ENCODE measurements at regions not wholly inside any gene's neighbourhood (a gene's known extent, or its start where the extent isn't known, plus 50 kb on each side); places are given as distances from the start of the nearest gene placed in this dataset.
"Not testable (repeated sequence)": the region's sequence is repeated elsewhere in the genome, so short reads cannot be mapped to it uniquely, and the experiment has no call there.

- TF ChIP-seq, protein P1, sequence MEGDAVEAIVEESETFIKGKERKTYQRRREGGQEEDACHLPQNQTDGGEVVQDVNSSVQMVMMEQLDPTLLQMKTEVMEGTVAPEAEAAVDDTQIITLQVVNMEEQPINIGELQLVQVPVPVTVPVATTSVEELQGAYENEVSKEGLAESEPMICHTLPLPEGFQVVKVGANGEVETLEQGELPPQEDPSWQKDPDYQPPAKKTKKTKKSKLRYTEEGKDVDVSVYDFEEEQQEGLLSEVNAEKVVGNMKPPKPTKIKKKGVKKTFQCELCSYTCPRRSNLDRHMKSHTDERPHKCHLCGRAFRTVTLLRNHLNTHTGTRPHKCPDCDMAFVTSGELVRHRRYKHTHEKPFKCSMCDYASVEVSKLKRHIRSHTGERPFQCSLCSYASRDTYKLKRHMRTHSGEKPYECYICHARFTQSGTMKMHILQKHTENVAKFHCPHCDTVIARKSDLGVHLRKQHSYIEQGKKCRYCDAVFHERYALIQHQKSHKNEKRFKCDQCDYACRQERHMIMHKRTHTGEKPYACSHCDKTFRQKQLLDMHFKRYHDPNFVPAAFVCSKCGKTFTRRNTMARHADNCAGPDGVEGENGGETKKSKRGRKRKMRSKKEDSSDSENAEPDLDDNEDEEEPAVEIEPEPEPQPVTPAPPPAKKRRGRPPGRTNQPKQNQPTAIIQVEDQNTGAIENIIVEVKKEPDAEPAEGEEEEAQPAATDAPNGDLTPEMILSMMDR (IDR thresholded peaks at IDR 0.05; ENCODE audit: insufficient read depth, low read depth, low read length, missing control alignments): no peak
- DNase-seq (ENCODE audit: low read depth): no peak
- H3K4me3 ChIP-seq (ENCODE audit: low read length): no peak overlapping the region
Observed at GRCh38 chr12:127130506-127131124, 1136.4 kb upstream of the TMEM132C start.

DNA sequence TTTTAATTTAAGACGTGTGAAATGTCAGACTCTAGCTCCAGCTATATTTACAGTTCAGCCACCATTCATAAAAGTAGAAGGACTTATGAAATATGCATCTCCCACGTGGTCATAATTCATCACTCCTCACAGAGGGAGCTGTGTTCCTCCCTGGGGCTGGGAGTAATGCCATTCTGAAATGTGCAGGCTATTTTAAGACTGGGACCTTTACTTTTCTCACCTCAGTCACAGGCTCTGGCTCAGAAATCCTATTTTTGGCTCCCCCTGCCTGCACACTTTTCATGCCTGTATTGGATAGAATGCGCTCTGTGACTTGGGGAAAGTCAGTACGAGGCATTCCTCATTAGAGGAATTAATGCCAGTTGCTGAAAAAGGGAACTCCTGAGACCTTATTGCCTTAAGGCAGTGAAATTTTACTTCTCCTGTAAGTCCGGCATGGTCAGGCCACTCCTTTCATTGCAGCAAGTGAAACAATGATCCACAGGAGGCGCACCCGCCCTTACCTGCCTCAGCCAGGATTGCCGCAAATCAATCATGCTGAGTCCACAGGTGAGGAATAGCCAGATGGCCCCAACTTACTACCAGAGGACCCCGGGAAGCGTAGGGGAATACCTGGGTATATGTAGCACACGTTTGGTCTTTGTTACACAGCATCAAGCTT, 1133.2 kb upstream of the TMEM132C start:
- H3K4me3 ChIP-seq (ENCODE audit: low read length): no peak overlapping the region
- TF ChIP-seq, protein P1 (IDR thresholded peaks at IDR 0.05; ENCODE audit: insufficient read depth, low read depth, low read length, missing control alignments): no peak
- peak; percentile 41 for DNase-seq (ENCODE audit: low read depth)

DNA sequence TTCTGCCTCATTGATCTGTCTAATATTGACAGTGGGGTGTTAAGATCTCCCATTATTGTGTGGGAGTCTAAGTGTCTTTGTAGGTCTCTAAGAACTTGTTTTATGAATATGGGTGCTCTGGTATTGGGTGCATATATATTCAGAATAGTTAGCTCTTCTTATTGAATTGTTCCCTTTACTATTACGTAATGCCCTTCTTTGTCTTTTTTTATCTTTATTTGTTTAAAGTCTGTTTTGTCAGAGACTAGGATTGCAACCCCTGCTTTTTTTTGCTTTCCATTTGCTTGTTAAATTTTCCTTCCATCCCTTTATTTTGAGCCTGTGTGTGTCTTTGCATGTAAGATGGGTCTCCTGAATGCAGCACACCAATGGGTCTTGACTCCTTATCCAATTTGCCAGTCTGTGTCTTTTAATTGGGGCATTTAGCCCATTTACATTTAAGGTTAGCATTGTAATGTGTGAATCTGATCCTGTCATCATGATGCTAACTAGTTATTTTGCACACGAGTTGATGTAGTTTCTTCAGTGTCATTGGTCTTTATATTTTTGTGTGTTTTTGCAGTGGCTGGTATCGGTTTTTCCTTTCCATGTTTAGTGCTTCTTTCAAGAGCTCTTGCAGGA, 1126.0 kb upstream of the TMEM132C start:
- not testable (repeated sequence) for DNase-seq (ENCODE audit: low read depth); H3K4me3 ChIP-seq (ENCODE audit: low read length)

- no peak for DNase-seq (ENCODE audit: low read depth)
- no peak overlapping the region for H3K4me3 ChIP-seq (ENCODE audit: low read length)
- TF ChIP-seq, protein P1 (IDR thresholded peaks at IDR 0.05; ENCODE audit: insufficient read depth, low read depth, low read length, missing control alignments): no peak
Observed at GRCh38 chr12:127143020-127143419, 1124.0 kb upstream of the TMEM132C start.

GRCh38 chr12:127144770-127145169, 1122.2 kb upstream of the TMEM132C start:
- TF ChIP-seq, protein P1 (IDR thresholded peaks at IDR 0.05; ENCODE audit: insufficient read depth, low read depth, low read length, missing control alignments): no peak
- DNase-seq (ENCODE audit: low read depth): no peak
- no peak overlapping the region for H3K4me3 ChIP-seq (ENCODE audit: low read length)

DNA sequence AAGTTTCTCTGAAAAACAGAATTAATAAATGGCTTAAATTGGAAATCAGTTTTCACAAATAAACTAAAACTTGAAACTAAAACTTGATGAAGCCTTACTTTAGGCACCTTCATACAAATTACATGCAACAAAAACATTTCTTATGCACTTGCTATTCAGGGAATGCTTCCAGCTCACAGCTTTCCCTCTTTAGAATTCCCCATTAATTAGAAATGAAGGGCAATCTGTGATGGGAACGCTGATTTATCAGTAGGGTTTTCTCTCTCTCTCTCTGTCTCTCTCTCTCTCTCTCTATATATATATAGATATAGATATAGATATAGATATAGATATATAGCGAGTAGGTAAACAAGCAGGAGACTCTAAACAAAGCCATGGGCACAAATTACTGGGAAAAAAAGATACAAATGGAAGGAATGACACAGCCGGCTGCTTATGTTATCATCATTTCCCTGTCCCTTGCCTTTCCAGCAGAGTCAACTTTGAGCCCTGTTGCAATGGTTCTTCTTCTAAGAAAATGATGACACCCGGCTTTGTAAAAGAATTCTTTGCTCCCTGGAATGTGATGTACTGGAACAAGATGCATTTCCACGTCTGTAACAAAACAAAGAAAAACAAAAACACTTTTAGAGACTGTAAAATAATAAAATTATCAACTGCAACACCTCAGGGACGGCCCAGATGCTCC, 1121.6 kb upstream of the TMEM132C start:
- H3K4me3 ChIP-seq (ENCODE audit: low read length): peak overlapping the region; percentile 58
- no peak for DNase-seq (ENCODE audit: low read depth)
- TF ChIP-seq, protein P1 (IDR thresholded peaks at IDR 0.05; ENCODE audit: insufficient read depth, low read depth, low read length, missing control alignments): no peak

Measured in epithelial cell of esophagus (primary cell).